ENCODE measurements at regions not wholly inside any gene's neighbourhood (a gene's known extent, or its start where the extent isn't known, plus 50 kb on each side); places are given as distances from the start of the nearest gene placed in this dataset.
"Not testable (repeated sequence)": the region's sequence is repeated elsewhere in the genome, so short reads cannot be mapped to it uniquely, and the experiment has no call there.

GRCh38 chr20:22691369-22692118 is 107.2 kb upstream of the FOXA2 start:
- DNase-seq: peak; percentile 94

GRCh38 chr20:22692119-22692475 is 107.7 kb upstream of the FOXA2 start:
- no peak for DNase-seq

DNA sequence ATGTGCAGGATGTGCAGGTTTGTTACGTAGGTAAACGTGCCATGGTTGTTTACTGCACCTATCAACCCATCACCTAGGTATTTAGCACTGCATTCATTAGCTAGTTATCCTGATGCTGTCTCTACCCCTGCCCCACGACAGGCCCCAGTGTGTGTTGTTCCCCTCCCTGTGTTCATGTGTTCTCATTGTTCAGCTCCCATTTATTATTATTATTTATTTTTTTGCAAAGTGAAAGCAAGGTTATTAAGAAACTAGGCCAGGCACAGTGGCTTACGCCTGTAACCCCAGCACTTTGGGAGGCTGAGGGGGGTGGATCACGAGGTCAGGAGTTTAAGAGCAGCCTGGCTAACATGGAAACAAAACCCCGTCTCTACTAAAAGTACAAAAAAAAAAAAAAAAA is 108.2 kb upstream of the FOXA2 start:
- not testable (repeated sequence) for DNase-seq

DNA sequence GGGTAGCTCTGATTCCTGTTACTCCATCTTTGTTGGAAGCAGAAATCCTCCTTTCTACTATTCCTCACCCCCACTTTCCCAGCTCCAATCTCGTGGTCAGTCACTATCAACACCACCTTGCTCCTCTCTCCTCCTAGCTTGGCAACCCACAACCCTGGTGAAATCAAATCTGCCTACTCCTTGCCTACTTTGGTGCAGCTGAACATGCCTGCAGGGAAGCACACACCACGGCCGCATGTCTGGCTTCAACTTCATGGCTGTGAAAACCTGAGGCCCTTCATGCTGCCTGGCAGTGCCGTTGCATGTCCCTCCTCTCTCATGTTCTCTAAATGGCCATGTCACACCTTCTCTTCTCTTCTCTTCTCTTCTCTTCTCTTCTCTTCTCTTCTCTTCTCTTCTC is 112.4 kb upstream of the FOXA2 start:
- DNase-seq: no peak

DNA sequence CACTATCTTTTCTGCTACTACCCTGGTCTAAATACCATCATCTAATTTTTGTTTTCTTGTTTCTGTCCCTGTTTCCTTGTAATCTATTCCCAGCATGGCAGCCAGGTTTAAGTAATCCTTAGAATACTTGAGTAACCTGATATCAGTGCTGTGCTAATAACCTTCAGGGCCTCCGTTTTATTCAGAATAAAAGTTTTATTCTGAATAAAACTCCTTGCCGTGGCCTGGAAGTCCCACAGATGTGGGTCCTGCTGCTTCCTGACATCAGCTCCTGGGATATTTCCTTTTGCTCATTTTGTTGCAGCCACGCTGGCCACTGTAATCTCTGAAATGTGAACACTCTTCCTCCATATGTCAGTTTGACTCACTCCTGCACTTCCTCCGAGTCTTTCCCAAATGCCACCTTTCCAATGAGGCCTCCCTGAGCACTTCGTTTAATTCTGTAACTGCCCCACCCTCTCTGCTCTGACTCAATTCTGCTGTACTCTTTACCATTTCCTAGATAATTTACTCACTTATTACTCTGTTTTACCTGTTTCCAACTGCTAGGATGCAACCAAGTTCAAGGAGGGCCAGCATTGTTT is 114.0 kb upstream of the FOXA2 start:
- no peak for DNase-seq

GRCh38 chr20:22699396-22699795 is 115.0 kb upstream of the FOXA2 start:
- DNase-seq: no peak

GRCh38 chr20:22700367-22700766 is 116.0 kb upstream of the FOXA2 start:
- DNase-seq: no peak

- DNase-seq: no peak
Measured at GRCh38 chr20:22701679-22702308, 117.4 kb upstream of the FOXA2 start.

- DNase-seq: no peak
Measured at GRCh38 chr20:22703843-22704242, 119.5 kb upstream of the FOXA2 start.

DNA sequence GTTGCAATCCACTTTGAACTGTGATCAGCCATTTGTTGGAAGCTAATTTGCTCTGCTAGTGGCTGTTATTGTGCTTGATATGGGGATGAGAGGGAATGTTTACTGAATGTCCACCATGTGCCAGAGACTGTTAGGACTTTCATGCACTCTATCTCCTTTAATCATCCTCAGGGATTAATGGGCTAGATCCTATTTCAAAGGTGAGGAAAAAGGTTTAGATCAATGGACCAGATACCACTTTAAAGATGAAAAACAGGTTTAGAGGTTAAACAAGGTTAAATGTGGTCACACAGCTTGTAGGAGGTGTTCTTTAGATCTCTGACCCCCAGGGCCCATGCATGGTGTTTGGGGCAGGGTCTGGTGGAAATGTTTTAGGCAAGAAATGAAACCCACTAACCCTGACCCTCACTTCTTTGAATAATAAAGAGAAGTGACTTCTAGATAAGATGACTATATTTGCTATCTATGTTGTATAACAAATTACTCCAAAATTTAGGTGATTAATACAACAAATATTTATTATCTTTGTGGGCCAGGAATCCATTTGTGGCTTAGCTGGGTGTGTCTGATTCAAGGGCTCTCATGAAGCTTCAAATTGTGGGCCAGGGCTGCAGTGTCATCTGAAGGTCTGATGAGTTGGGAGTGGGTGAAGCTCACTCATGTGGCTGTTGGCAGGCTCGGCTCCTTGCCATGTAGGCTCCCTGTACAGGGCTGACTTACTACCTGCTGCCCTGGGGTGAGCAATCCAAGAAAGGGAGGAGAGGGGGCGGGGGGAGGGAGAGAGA is 127.8 kb upstream of the FOXA2 start:
- DNase-seq: no peak

GRCh38 chr20:22716821-22717351 is 132.5 kb upstream of the FOXA2 start:
- DNase-seq: no peak

DNA sequence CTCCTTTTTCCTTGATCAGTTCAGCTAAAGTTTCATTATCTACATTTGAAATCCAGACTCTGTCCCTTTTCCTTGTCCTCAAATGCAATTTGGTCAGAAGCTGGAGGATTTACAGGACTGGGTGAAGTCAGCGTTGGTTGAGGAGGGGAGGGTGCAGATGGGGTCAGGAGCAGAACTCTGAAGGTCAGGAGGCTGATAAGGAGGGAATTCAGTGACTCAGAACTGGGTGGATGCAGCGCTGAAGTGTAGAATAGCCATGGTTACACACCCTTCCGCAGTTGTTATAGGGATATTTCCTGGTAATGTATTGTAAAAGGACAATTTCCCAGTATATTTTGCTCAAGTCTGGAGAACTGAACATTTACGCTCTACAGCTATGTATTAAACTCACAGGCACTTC is 133.1 kb upstream of the FOXA2 start:
- no peak for DNase-seq

DNA sequence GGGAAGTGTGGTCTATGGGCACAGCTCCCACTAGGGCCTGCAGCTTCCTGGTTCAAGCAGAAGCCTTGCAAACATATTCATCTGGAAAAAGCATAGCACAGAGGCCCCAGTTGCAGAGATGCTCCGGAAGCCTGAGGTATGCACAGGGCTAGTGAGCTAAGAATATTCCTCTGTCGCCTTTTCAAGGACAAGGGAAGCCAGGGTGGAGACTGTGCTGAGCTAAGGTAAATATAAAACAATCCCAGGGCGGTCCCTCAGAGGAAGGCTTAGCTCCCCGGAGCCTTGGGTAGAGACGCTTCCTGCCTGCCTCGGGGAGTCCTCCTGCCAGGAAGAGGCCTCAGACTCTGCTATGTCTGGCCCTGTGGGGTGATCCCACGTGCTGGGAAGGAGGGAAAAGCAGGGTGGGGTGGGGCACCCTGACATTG is 134.8 kb upstream of the FOXA2 start:
- no peak for DNase-seq

GRCh38 chr20:22720206-22720605 is 135.8 kb upstream of the FOXA2 start:
- no peak for DNase-seq

GRCh38 chr20:22722811-22723210 is 138.4 kb upstream of the FOXA2 start:
- no peak for DNase-seq

DNA sequence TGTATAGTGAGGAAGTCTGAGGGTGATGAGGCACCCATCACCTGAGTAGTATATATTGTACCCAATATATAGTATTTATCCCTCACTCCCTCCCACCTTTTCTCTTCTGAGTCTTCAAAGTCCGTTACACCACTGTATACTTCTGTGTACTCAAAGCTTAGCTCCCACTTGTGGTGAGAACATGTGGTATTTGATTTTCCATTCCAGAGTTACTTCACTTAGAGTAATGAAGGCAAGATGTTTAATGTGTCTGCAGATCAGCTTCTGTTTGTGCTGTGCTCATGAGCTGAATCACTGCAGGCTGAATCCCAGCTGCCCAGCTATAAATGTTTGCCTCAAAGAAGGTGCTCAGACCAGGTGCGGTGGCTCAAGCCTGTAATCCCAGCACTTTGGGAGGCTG is 139.3 kb upstream of the FOXA2 start:
- DNase-seq: no peak

DNA sequence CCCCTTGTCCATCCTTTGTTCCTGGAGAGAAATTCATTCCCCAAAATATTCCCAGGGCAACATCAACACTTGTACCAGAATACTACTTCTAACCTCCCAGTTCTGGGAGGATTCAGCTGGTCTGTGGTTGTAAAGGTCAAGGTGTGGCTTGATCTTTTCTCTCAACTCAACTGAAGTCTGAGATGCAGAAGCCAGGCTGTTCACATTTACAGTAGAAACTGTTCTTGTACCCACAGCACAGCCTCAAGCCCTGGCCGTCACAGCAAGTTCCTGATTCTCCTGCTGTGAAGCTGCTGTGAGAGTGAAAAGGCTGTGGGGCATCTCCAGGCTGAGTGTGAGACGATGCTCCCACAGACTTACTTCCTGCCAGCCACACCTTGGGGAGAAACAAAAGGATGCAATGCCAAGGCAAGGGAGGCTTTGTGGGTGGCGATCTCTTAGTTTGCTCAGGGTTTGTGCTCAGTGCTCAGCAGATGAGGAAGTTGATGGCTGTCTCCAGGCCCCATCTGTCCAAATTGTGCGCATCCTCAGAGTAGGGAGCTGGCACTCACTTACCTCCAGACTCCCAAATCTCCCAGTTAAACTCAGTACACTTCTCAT is 143.9 kb upstream of the FOXA2 start:
- no peak for DNase-seq

DNA sequence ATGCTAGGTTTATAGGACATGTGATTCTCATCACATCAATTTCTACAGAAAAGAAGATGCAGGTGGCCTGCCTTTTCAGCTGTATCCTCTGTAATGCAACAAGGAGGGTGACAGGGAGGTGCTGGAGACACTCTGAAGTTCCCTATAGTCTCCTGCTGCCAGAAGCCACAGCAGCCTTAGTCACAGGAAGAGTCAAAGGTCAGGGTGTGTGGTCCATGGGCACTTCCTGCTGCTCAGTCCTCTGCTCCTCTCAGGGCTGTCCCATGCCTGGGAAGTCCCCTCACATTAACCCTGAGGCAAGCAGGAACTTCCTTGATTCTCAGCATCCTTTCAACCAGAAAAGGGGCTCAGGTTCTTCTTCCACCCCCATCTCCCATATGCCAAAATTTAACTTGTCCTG is 144.8 kb upstream of the FOXA2 start:
- no peak for DNase-seq

GRCh38 chr20:22729616-22730236 is 145.4 kb upstream of the FOXA2 start:
- DNase-seq: no peak

- no peak for DNase-seq
Measured at GRCh38 chr20:22732751-22733150, 148.4 kb upstream of the FOXA2 start.

GRCh38 chr20:22734946-22735647 is 150.7 kb upstream of the FOXA2 start:
- DNase-seq: peak; percentile 3

GRCh38 chr20:22740829-22741228 is 156.5 kb upstream of the FOXA2 start:
- no peak for DNase-seq
